ENCODE measurements at regions not wholly inside any gene's neighbourhood (a gene's known extent, or its start where the extent isn't known, plus 50 kb on each side); places are given as distances from the start of the nearest gene placed in this dataset.

- H2AK5ac ChIP-seq (ENCODE audit: low read length), result no peak overlapping the region
- no peak overlapping the region for H3K4ac ChIP-seq (ENCODE audit: low read depth, low read length)
- no peak overlapping the region for H2BK120ac ChIP-seq (ENCODE audit: insufficient read depth, low read length, poor library complexity)
- no peak overlapping the region for H2AFZ ChIP-seq (ENCODE audit: insufficient read depth, low read length, poor library complexity)
- H4K91ac ChIP-seq (ENCODE audit: low read depth, low read length), result no peak overlapping the region
- peak overlapping the region; percentile 40 for H2BK12ac ChIP-seq (ENCODE audit: low read length)
- H3K14ac ChIP-seq (ENCODE audit: low read length), result no peak overlapping the region
- no peak overlapping the region for H2BK5ac ChIP-seq (ENCODE audit: low read depth, low read length, poor library complexity)
- no peak overlapping the region for H4K8ac ChIP-seq (ENCODE audit: low read depth, low read length)
- H3K9me3 ChIP-seq (ENCODE audit: insufficient read depth, low read depth, low read length), result no peaks in the 10 kb centered on the region
- H4K12ac ChIP-seq (ENCODE audit: low read depth, low read length), result no peak overlapping the region
- no peak overlapping the region for H3K9ac ChIP-seq (ENCODE audit: low read length)
- no peak for DNase-seq
- WGBS (ENCODE audit: extremely low coverage, insufficient coverage, insufficient read length), result no CpG with 5 or more reads among the region's 9 CpGs
- H3K27ac ChIP-seq (ENCODE audit: low read depth, low read length), result no peak overlapping the region
- no peak overlapping the region for H3K4me2 ChIP-seq (ENCODE audit: low read length)
- H3K27me3 ChIP-seq (ENCODE audit: insufficient read depth, low read length), result no peaks in the 10 kb centered on the region
- no peaks in the 10 kb centered on the region for H3K36me3 ChIP-seq (ENCODE audit: control insufficient read depth in 1 of 2, insufficient read depth in 2 of 2, low read length in 2 of 2)
- no peak overlapping the region for H3K18ac ChIP-seq (ENCODE audit: low read length)
- H3K23ac ChIP-seq (ENCODE audit: low read length), result no peak overlapping the region
- H3K4me3 ChIP-seq (ENCODE audit: low read depth, low read length), result no peak overlapping the region
- no peaks in the 10 kb centered on the region for H3K79me1 ChIP-seq (ENCODE audit: low read length)
- no peaks in the 10 kb centered on the region for H3K4me1 ChIP-seq (ENCODE audit: control insufficient read depth in 1 of 2, insufficient read depth in 2 of 2, low read length in 2 of 2)
- H3K79me2 ChIP-seq (ENCODE audit: control insufficient read depth, insufficient read depth, low read length, poor library complexity), result no peaks in the 10 kb centered on the region
These were observed 69.0 kb downstream of the SEC61G start for GRCh38 chr7:54690050-54690443.

DNA sequence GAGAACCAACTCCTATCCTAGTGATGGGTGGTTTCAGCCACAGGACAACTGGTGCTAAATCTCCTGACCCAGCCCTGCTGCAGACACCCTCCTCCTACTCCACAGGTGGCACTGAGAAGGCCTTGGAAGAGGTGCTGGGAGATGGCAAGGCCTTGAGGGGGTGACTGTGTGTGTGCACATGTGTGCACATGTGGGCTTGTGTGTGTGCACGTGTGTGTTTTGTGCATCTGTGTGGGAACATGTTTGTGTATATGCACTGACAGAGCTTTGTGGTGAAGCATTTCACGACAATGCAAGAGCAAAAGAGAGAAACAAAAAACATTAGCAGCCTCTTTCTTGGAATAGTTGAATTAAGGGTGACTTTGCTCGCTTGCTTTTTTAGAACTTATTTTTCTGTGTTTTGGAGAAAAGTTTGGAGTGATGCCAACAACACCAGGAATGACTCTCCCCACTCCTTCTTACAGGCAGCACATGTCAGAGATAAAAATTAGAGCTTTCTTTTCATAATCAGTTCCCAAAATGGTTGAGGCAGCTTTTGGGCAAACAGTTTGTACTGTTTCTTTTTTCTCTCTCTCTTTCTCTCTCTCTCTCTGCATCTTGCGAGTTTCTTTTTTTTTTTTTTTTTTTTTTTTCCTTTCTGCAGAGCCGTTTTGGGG, 69.5 kb downstream of the SEC61G start:
- no peaks in the 10 kb centered on the region for H3K36me3 ChIP-seq (ENCODE audit: control insufficient read depth in 1 of 2, insufficient read depth in 2 of 2, low read length in 2 of 2)
- no peak overlapping the region for H4K8ac ChIP-seq (ENCODE audit: low read depth, low read length)

GRCh38 chr7:54687462-54688212, 71.4 kb downstream of the SEC61G start:
- H3K36me3 ChIP-seq (ENCODE audit: control insufficient read depth in 1 of 2, insufficient read depth in 2 of 2, low read length in 2 of 2), result no peaks in the 10 kb centered on the region
- H2AK5ac ChIP-seq (ENCODE audit: low read length), result no peak overlapping the region
- no peaks in the 10 kb centered on the region for H3K79me1 ChIP-seq (ENCODE audit: low read length)
- H3K27ac ChIP-seq (ENCODE audit: low read depth, low read length), result no peak overlapping the region
- WGBS (ENCODE audit: extremely low coverage, insufficient coverage, insufficient read length), result no CpG with 5 or more reads among the region's 5 CpGs
- H4K8ac ChIP-seq (ENCODE audit: low read depth, low read length), result no peak overlapping the region
- no peak overlapping the region for H3K4me2 ChIP-seq (ENCODE audit: low read length)
- H2BK12ac ChIP-seq (ENCODE audit: low read length), result no peak overlapping the region
- H3K9ac ChIP-seq (ENCODE audit: low read length), result no peak overlapping the region
- H3K27me3 ChIP-seq (ENCODE audit: insufficient read depth, low read length), result no peaks in the 10 kb centered on the region
- no peak overlapping the region for H3K23ac ChIP-seq (ENCODE audit: low read length)
- no peak overlapping the region for H2BK120ac ChIP-seq (ENCODE audit: insufficient read depth, low read length, poor library complexity)
- no peak overlapping the region for H3K14ac ChIP-seq (ENCODE audit: low read length)
- no peak overlapping the region for H3K4ac ChIP-seq (ENCODE audit: low read depth, low read length)
- no peak overlapping the region for H2BK5ac ChIP-seq (ENCODE audit: low read depth, low read length, poor library complexity)
- DNase-seq, result no peak
- no peaks in the 10 kb centered on the region for H3K4me1 ChIP-seq (ENCODE audit: control insufficient read depth in 1 of 2, insufficient read depth in 2 of 2, low read length in 2 of 2)
- no peaks in the 10 kb centered on the region for H3K9me3 ChIP-seq (ENCODE audit: insufficient read depth, low read depth, low read length)
- H4K12ac ChIP-seq (ENCODE audit: low read depth, low read length), result no peak overlapping the region
- no peaks in the 10 kb centered on the region for H3K79me2 ChIP-seq (ENCODE audit: control insufficient read depth, insufficient read depth, low read length, poor library complexity)
- H2AFZ ChIP-seq (ENCODE audit: insufficient read depth, low read length, poor library complexity), result no peak overlapping the region
- H3K4me3 ChIP-seq (ENCODE audit: low read depth, low read length), result no peak overlapping the region
- H3K18ac ChIP-seq (ENCODE audit: low read length), result no peak overlapping the region
- no peak overlapping the region for H4K91ac ChIP-seq (ENCODE audit: low read depth, low read length)

More for the DNA sequence above, 69.5 kb downstream of the SEC61G start:
- Histone ChIP-seq H3K4me2 (ENCODE audit: low read length) (no peak overlapping the region), H3K9me3 (ENCODE audit: insufficient read depth, low read depth, low read length) (no peaks in the 10 kb centered on the region), H2BK12ac (ENCODE audit: low read length) (no peak overlapping the region), H4K12ac (ENCODE audit: low read depth, low read length) (no peak overlapping the region), H2AFZ (ENCODE audit: insufficient read depth, low read length, poor library complexity) (no peak overlapping the region), H2BK5ac (ENCODE audit: low read depth, low read length, poor library complexity) (no peak overlapping the region), H3K79me1 (ENCODE audit: low read length) (no peaks in the 10 kb centered on the region), H3K4me3 (ENCODE audit: low read depth, low read length) (peak overlapping the region; percentile 10), H2BK120ac (ENCODE audit: insufficient read depth, low read length, poor library complexity) (no peak overlapping the region), H3K18ac (ENCODE audit: low read length) (no peak overlapping the region), H3K23ac (ENCODE audit: low read length) (peak overlapping the region; percentile 24), H4K91ac (ENCODE audit: low read depth, low read length) (no peak overlapping the region), H3K4ac (ENCODE audit: low read depth, low read length) (no peak overlapping the region), H3K9ac (ENCODE audit: low read length) (peak overlapping the region; percentile 11), H3K4me1 (ENCODE audit: control insufficient read depth in 1 of 2, insufficient read depth in 2 of 2, low read length in 2 of 2) (no peaks in the 10 kb centered on the region), H2AK5ac (ENCODE audit: low read length) (no peak overlapping the region), H3K27ac (ENCODE audit: low read depth, low read length) (no peak overlapping the region), H3K14ac (ENCODE audit: low read length) (no peak overlapping the region), H3K27me3 (ENCODE audit: insufficient read depth, low read length) (no peaks in the 10 kb centered on the region), H3K79me2 (ENCODE audit: control insufficient read depth, insufficient read depth, low read length, poor library complexity) (no peaks in the 10 kb centered on the region)
- no CpG with 5 or more reads among the region's 5 CpGs for WGBS (ENCODE audit: extremely low coverage, insufficient coverage, insufficient read length)
- no peak for DNase-seq

- no peaks in the 10 kb centered on the region for H3K79me2 ChIP-seq (ENCODE audit: control insufficient read depth, insufficient read depth, low read length, poor library complexity)
- H3K4me3 ChIP-seq (ENCODE audit: low read depth, low read length), result no peak overlapping the region
- no peaks in the 10 kb centered on the region for H3K9me3 ChIP-seq (ENCODE audit: insufficient read depth, low read depth, low read length)
- no peak overlapping the region for H3K14ac ChIP-seq (ENCODE audit: low read length)
- no peak overlapping the region for H3K27ac ChIP-seq (ENCODE audit: low read depth, low read length)
- H3K23ac ChIP-seq (ENCODE audit: low read length), result no peak overlapping the region
- no peaks in the 10 kb centered on the region for H3K27me3 ChIP-seq (ENCODE audit: insufficient read depth, low read length)
- no peak overlapping the region for H3K4me2 ChIP-seq (ENCODE audit: low read length)
- no peaks in the 10 kb centered on the region for H3K36me3 ChIP-seq (ENCODE audit: control insufficient read depth in 1 of 2, insufficient read depth in 2 of 2, low read length in 2 of 2)
- no peaks in the 10 kb centered on the region for H3K79me1 ChIP-seq (ENCODE audit: low read length)
- H3K4me1 ChIP-seq (ENCODE audit: control insufficient read depth in 1 of 2, insufficient read depth in 2 of 2, low read length in 2 of 2), result no peaks in the 10 kb centered on the region
- H2BK12ac ChIP-seq (ENCODE audit: low read length), result no peak overlapping the region
- no peak overlapping the region for H3K4ac ChIP-seq (ENCODE audit: low read depth, low read length)
- no peak overlapping the region for H2AK5ac ChIP-seq (ENCODE audit: low read length)
- H3K9ac ChIP-seq (ENCODE audit: low read length), result no peak overlapping the region
- no peak overlapping the region for H4K91ac ChIP-seq (ENCODE audit: low read depth, low read length)
- no peak overlapping the region for H3K18ac ChIP-seq (ENCODE audit: low read length)
- H4K12ac ChIP-seq (ENCODE audit: low read depth, low read length), result no peak overlapping the region
- no peak overlapping the region for H2BK120ac ChIP-seq (ENCODE audit: insufficient read depth, low read length, poor library complexity)
- no peak overlapping the region for H2BK5ac ChIP-seq (ENCODE audit: low read depth, low read length, poor library complexity)
- DNase-seq, result no peak
- no peak overlapping the region for H2AFZ ChIP-seq (ENCODE audit: insufficient read depth, low read length, poor library complexity)
- no peak overlapping the region for H4K8ac ChIP-seq (ENCODE audit: low read depth, low read length)
- no CpG with 5 or more reads among the region's 4 CpGs for WGBS (ENCODE audit: extremely low coverage, insufficient coverage, insufficient read length)
These were observed 78.5 kb downstream of the SEC61G start for GRCh38 chr7:54680377-54681005.

Measured in trophoblast cell (in vitro differentiated cells and primary cell).